ENCODE measurements at regions not wholly inside any gene's neighbourhood (a gene's known extent, or its start where the extent isn't known, plus 50 kb on each side); places are given as distances from the start of the nearest gene placed in this dataset.

GRCh38 chr16:88325087-88325750 is 57.5 kb upstream of the ZNF469 start:
- no peak for DNase-seq (ENCODE audit: low spot score)
- Mint-ChIP-seq H3K27ac (ENCODE audit: unreplicated experiment) (no peak overlapping the region), H3K9me3 (ENCODE audit: unreplicated experiment) (no peaks in the 10 kb centered on the region), H3K4me3 (ENCODE audit: unreplicated experiment) (no peak overlapping the region), H3K4me1 (ENCODE audit: unreplicated experiment) (peaks cover 2% of the 10 kb centered on the region), H3K27me3 (ENCODE audit: unreplicated experiment) (peaks cover 8% of the 10 kb centered on the region), H3K36me3 (ENCODE audit: low read depth, unreplicated experiment) (peaks cover 3% of the 10 kb centered on the region)
- TF ChIP-seq CTCF (IDR thresholded peaks at IDR 0.05; ENCODE audit: unreplicated experiment), result no peak

GRCh38 chr16:88325976-88326375 is 56.8 kb upstream of the ZNF469 start:
- Mint-ChIP-seq H3K9me3 (ENCODE audit: unreplicated experiment) (no peaks in the 10 kb centered on the region), H3K4me1 (ENCODE audit: unreplicated experiment) (peaks cover 2% of the 10 kb centered on the region), H3K27me3 (ENCODE audit: unreplicated experiment) (peaks cover 5% of the 10 kb centered on the region), H3K27ac (ENCODE audit: unreplicated experiment) (no peak overlapping the region), H3K4me3 (ENCODE audit: unreplicated experiment) (no peak overlapping the region), H3K36me3 (ENCODE audit: low read depth, unreplicated experiment) (peaks cover 3% of the 10 kb centered on the region)
- no peak for TF ChIP-seq CTCF (IDR thresholded peaks at IDR 0.05; ENCODE audit: unreplicated experiment)
- no peak for DNase-seq (ENCODE audit: low spot score)

GRCh38 chr16:88326611-88327485 is 55.9 kb upstream of the ZNF469 start:
- TF ChIP-seq CTCF (IDR thresholded peaks at IDR 0.05; ENCODE audit: unreplicated experiment), result no peak
- Mint-ChIP-seq H3K27ac (ENCODE audit: unreplicated experiment) (no peak overlapping the region), H3K36me3 (ENCODE audit: low read depth, unreplicated experiment) (peaks cover 3% of the 10 kb centered on the region), H3K9me3 (ENCODE audit: unreplicated experiment) (no peaks in the 10 kb centered on the region), H3K4me3 (ENCODE audit: unreplicated experiment) (no peak overlapping the region), H3K27me3 (ENCODE audit: unreplicated experiment) (peaks cover 5% of the 10 kb centered on the region), H3K4me1 (ENCODE audit: unreplicated experiment) (peaks cover 2% of the 10 kb centered on the region)
- no peak for DNase-seq (ENCODE audit: low spot score)

GRCh38 chr16:88327561-88328312 is 55.0 kb upstream of the ZNF469 start:
- Mint-ChIP-seq H3K36me3 (ENCODE audit: low read depth, unreplicated experiment) (peaks cover 3% of the 10 kb centered on the region), H3K4me3 (ENCODE audit: unreplicated experiment) (no peak overlapping the region), H3K27ac (ENCODE audit: unreplicated experiment) (no peak overlapping the region), H3K4me1 (ENCODE audit: unreplicated experiment) (peaks cover 2% of the 10 kb centered on the region), H3K27me3 (ENCODE audit: unreplicated experiment) (peaks cover 5% of the 10 kb centered on the region), H3K9me3 (ENCODE audit: unreplicated experiment) (no peaks in the 10 kb centered on the region)
- no peak for TF ChIP-seq CTCF (IDR thresholded peaks at IDR 0.05; ENCODE audit: unreplicated experiment)
- no peak for DNase-seq (ENCODE audit: low spot score)
